Motor neuron (in vitro differentiated cells): ENCODE measurements at regions not wholly inside any gene's neighbourhood (a gene's known extent, or its start where the extent isn't known, plus 50 kb on each side); places are given as distances from the start of the nearest gene placed in this dataset.
"Not testable (repeated sequence)": the region's sequence is repeated elsewhere in the genome, so short reads cannot be mapped to it uniquely, and the experiment has no call there.

Experiments used
- ATAC-seq, 8 experiments: fragments of 200-7000 bp; cut with Tn5 transposase; replicated peaks in 6 of 8; 2 replicates each; pipeline ENCODE4 v1.8.0; 2021; ENCODE audit warnings: mild to moderate bottlenecking in 8 of 8, moderate library complexity in 8 of 8
- H3K27ac ChIP-seq, 2 donors: fragments of 250-450 bp; sonication (Bioruptor Pico); 2 replicates each; pipeline ENCODE4 v1.9.0; 2021; ENCODE audit warnings: antibody characterized with exemption in 2 of 2, mild to moderate bottlenecking in 2 of 2, moderate library complexity in 1 of 2
- H3K4me1 ChIP-seq, 2 donors: fragments of 250-450 bp; sonication (Bioruptor Pico); replicated peaks in 1 of 2; 2 replicates each; pipeline ENCODE4 v1.6.1; 2021; ENCODE audit warnings: antibody characterized with exemption in 2 of 2, mild to moderate bottlenecking in 2 of 2, moderate library complexity in 1 of 2
- H3K4me3 ChIP-seq, 5 donors: fragments of 250-450 bp; sonication (Bioruptor Pico); 2 replicates each; pipeline ENCODE4 v1.9.0; 2021; ENCODE audit warnings: antibody characterized with exemption in 5 of 5, mild to moderate bottlenecking in 5 of 5, moderate library complexity in 4 of 5
- WGBS, 10 experiments: fragments of 450-650 bp; shearing (Covaris generic); methylation state at CpG; one replicate each; pipeline ENCODE4 v1.0.0; 2022; 5-methylcytosine and 5-hydroxymethylcytosine counted together
- in situ Hi-C, 9 experiments: fragments of 400-800 bp; cut with MboI; loops; one replicate each; pipeline ENCODE4 v1.15.0; 2021; ENCODE audit warnings: low sequenced_read_pairs in 9 of 9, low pct_unique_long_range_greater_than_20kb in 2 of 9; ENCODE audit not compliant: unreplicated experiment in 9 of 9

DNA sequence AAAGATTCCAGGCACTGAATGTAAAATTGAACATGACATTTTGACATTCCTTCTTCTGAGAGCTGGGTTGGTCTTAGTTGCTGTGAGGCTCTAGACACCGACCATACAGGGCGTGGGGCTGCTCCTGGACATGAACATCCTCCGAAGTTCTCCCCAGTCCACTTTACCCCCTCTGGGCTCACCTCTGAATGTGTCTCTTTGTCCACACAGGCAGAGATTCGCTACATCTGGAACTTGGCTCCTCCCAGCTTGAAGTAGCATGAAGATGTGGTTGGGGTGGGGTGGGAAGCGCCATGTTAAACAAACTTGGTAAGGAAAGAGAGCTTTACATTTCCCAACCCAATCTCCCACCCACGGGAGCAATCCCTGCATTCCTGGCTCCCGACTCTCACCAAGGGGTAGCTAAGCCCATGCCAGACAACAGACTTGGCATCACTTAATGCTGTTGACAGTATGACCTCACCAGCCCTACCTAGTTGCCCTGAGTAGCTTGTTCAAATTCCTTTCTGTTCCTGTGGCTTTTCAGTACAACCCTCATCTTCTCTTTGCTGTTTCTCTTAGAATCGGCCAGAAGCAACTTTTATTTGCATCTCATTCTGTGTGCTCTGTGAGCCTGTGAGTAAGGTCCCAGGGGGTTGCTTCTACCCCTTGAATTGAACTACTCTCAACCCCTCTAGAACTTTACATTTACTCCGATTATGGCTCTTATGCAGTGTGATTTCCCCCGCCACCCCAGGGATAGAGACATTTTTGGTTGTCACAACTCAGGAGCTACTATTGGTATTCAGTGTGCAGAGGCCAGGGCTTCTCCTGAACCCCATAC, 211.4 kb downstream of the SEC23IP start:
- ATAC-seq = peak in 4 of 8 experiments; percentile 59 to 92 (median 76)
- Histone ChIP-seq H3K27ac (no peak overlapping the region), H3K4me1 (peaks cover 4 to 13% of the 10 kb centered on the region in 2 donors), H3K4me3 (no peak overlapping the region)
- in situ Hi-C loops = loop anchor here in 1 of 9 experiments (25.0 kb wide), 1 partner anchor 167 kb away; no protein-coding TSS in a partner anchor
- 0 to 100% (median 80%) methylated on average over 1 to 7 of the region's 10 CpGs; no CpG with 5 or more reads in 1 of the 10 experiments for WGBS, 10 experiments

DNA sequence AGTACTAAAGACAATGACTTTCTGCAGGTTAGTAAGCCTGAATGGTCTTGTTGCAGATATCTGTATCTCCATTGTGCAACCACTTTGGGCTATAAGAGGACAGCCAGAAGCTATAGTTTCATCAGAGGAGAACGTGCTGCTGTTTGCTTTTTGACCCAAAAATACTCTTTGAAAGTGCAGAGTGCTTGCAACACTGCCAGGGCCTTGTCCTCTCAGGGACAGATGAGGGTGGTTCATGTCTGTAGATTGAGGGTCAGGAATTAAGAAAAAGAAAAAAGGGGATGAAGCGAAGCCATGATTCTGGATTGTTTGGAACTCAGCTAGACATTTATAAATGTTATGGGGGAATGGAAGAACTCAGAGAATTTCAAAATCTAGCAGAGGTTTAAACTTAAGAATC, 212.5 kb downstream of the SEC23IP start:
- in situ Hi-C loops = loop anchor here in 1 of 9 experiments (25.0 kb wide), 1 partner anchor 168 kb away; no protein-coding TSS in a partner anchor
- H3K4me3 ChIP-seq = no peak overlapping the region
- ATAC-seq = no peak
- 33 to 100% (median 64%) methylated on average over 1 to 2 of the region's 2 CpGs; no CpG with 5 or more reads in 2 of the 10 experiments for WGBS, 10 experiments
- no peak overlapping the region for H3K27ac ChIP-seq
- H3K4me1 ChIP-seq = peaks cover 4 to 13% of the 10 kb centered on the region in 2 donors

DNA sequence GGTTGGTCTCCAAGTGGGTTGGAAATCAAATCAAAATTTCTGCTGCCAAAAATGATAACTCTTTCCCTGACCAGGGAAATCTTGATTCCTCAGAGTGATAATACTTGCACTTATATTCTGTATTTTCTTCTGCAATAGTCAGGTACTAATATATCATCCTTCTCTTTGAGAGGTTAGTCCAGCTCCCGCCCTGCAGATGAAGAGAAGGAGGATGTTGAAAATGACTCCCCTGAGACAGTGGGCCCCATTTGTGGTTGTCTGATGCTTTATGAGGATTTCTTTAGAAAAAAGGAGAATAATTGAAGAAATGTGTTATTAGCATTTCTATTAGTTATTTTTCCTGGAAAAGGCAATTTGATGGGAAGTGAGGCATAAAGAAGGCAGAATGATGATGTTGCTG, 213.0 kb downstream of the SEC23IP start:
- ATAC-seq = peak in 3 of 8 experiments; percentile 62 to 87 (median 71)
- Histone ChIP-seq H3K27ac (no peak overlapping the region), H3K4me1 (peaks cover 4 to 13% of the 10 kb centered on the region in 2 donors), H3K4me3 (no peak overlapping the region)
- in situ Hi-C loops = loop anchor here in 1 of 9 experiments (25.0 kb wide), 1 partner anchor 168 kb away; no protein-coding TSS in a partner anchor
- WGBS, 10 experiments = 50 to 80% (median 60%) methylated on average over 1 of the region's 1 CpG; no CpG with 5 or more reads in 4 of the 10 experiments

DNA sequence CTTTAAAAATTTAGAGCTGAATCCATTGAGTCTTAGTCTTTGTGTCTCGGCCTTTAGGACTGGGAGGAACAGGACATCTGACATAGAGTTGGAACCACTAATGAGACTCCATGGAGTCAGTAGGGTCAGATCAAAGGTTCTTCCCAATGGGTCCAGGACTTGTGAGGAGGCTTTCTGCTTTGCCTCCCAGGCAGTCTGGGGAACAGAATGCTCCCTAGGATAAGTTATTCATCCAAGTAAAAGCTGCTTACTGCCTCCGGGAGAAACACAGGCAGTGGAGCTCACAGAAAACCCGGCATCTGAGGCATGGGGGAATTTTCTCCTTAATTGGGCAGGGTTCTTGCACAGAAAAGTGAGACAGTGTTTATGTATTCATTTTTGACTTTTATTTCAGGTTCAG, 216.4 kb downstream of the SEC23IP start:
- H3K4me3 ChIP-seq = no peak overlapping the region
- in situ Hi-C loops = loop anchor here in 1 of 9 experiments (25.0 kb wide), 1 partner anchor 172 kb away; no protein-coding TSS in a partner anchor
- peaks cover 0 to 13% of the 10 kb centered on the region in 2 donors for H3K4me1 ChIP-seq
- ATAC-seq = no peak
- H3K27ac ChIP-seq = no peak overlapping the region
- WGBS, 10 experiments = 22 to 100% (median 84%) methylated on average over 1 to 3 of the region's 3 CpGs

DNA sequence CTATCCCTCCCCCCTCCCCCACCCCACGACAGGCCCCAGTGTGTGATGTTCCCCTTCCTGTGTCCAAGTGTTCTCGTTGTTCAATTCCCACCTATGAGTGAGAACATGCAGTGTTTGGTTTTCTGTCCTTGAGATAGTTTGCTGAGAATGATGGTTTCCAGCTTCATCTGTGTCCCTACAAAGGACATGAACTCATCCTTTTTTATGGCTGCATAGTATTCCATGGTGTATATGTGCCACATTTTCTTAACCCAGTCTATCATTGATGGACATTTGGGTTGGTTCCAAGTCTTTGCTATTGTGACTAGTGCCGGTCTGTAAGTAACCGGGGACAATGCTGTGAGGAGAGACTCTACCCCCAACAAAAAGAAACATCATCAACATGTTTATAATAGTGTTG, 217.2 kb downstream of the SEC23IP start:
- H3K4me3 ChIP-seq, ATAC-seq, H3K27ac ChIP-seq: not testable (repeated sequence)
- in situ Hi-C loops = loop anchor here in 1 of 9 experiments (25.0 kb wide), 1 partner anchor 172 kb away; no protein-coding TSS in a partner anchor
- WGBS, 10 experiments = 92% methylated on average over 2 of the region's 4 CpGs; no CpG with 5 or more reads in 9 of the 10 experiments
- H3K4me1 ChIP-seq = peaks cover 0 to 13% of the 10 kb centered on the region in 2 donors

DNA sequence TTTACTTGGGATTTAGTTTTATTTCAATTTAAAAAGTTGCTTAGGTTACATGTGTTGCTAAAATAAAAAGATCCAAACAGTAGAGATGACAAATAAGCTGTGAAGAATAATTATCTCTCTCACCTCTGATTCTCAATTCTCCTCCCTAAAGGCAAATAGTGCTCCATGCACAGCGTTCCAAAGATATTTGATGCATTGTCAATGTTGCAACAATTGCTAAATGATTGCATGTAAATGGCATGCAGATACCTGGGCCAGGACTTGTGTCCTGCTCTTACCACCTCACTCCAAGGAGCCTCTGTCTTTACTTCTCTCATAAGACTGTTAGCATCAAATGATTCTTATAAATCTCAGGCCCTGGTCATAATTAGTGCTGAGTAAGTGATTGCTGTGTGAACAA, 217.7 kb downstream of the SEC23IP start:
- in situ Hi-C loops = loop anchor here in 1 of 9 experiments (25.0 kb wide), 1 partner anchor 173 kb away; no protein-coding TSS in a partner anchor
- peaks cover 0 to 13% of the 10 kb centered on the region in 2 donors for H3K4me1 ChIP-seq
- no peak overlapping the region for H3K27ac ChIP-seq
- WGBS, 10 experiments = 10 to 90% (median 82%) methylated on average over 1 of the region's 1 CpG; no CpG with 5 or more reads in 4 of the 10 experiments
- ATAC-seq = no peak
- no peak overlapping the region for H3K4me3 ChIP-seq

DNA sequence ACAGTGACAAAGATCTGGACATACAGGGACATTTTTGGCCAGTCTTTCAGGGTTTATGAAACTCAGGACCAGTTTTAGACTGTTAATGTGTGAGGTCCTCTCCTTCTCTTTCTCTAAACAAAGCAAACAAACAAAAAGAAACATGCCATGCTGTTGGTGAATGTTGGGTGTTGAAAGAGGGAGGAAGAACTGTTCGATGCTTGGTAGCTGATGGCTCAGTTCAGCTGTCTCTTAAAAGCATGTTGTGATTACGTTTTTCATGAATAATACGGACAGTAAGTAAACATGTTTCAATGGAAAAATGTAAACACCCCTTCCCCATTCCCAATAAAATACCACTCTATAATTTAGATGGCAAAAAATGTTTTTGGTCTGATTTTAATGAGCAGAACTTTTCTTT, 219.1 kb downstream of the SEC23IP start:
- peak in 2 of 8 experiments; percentile 72 to 81 for ATAC-seq
- WGBS, 10 experiments = 0 to 67% (median 40%) methylated on average over 1 to 3 of the region's 3 CpGs; no CpG with 5 or more reads in 1 of the 10 experiments
- Histone ChIP-seq H3K27ac (no peak overlapping the region), H3K4me1 (no peaks in the 10 kb centered on the region), H3K4me3 (no peak overlapping the region)
- in situ Hi-C loops = loop anchor here in 1 of 9 experiments (25.0 kb wide), 1 partner anchor 174 kb away; no protein-coding TSS in a partner anchor

DNA sequence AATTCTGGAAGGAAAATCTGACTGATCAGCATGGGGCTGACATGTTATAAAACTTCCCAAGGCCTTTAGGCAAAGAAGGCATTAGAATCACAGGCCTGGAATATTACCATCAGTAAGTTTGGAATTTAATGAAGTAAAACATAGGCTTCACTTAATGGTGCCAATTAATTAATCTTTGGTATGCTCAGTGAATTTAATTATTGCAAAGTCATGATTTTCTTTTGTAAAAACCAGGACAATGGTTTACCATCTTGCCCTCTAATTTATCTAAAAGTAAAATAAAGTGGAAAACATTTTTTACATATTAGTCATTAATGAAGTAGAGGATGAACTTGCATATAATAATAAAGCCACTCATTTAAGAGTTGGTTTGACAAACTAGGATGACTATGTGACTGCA, 220.3 kb downstream of the SEC23IP start:
- in situ Hi-C loops = loop anchor here in 1 of 9 experiments (25.0 kb wide), 1 partner anchor 176 kb away; no protein-coding TSS in a partner anchor
- no peak for ATAC-seq
- H3K27ac ChIP-seq = no peak overlapping the region
- no peaks in the 10 kb centered on the region for H3K4me1 ChIP-seq
- no peak overlapping the region for H3K4me3 ChIP-seq

DNA sequence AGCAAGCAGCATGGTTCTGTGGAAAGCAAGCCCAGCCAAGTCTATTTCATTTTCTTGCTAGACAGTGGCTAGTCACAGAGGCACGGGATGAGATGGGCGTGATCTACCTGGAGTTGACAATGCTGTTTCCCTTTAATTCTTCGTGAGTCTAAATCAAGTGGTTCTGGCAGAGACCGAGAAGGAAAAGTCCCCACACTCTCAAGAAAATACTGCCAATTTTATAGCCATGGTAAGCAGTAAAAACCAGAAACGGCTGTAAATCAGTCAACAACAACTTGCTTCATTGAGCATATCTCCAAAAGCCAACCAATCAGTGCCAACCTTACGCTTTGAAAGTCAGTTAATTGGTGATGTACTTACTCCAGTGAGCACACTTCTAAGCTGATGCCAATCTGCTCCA, 223.4 kb downstream of the SEC23IP start:
- in situ Hi-C loops = loop anchor here in 1 of 9 experiments (25.0 kb wide), 1 partner anchor 179 kb away; no protein-coding TSS in a partner anchor
- WGBS, 10 experiments = 6 to 92% (median 68%) methylated on average over 2 to 6 of the region's 6 CpGs; no CpG with 5 or more reads in 1 of the 10 experiments
- Histone ChIP-seq H3K4me3 (no peak overlapping the region), H3K4me1 (no peaks in the 10 kb centered on the region), H3K27ac (no peak overlapping the region)
- no peak for ATAC-seq

DNA sequence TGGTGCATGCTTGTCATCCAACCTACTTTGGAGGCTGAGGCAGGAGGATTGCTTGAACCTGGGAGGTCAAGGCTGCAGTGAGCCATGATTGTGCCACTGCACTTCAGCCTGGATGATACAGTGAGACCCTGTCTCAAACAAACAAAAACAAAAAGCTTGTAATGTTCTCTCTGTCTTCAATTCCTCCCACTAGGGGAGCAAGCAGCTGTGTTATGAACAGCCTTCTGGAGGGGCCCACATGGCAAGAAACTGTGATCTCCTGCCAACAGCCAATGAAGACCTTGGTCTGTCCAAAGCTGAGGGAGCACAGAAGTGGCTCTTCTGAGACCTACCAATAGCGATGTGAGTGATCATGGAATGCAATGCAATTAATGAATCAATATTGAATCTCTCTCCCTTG, 229.2 kb downstream of the SEC23IP start:
- no peak overlapping the region for H3K27ac ChIP-seq
- ATAC-seq = no peak
- in situ Hi-C loops = loop anchor here in 1 of 9 experiments (25.0 kb wide), 1 partner anchor 184 kb away; no protein-coding TSS in a partner anchor
- H3K4me1 ChIP-seq = no peaks in the 10 kb centered on the region
- no peak overlapping the region for H3K4me3 ChIP-seq
- whole genome bisulfite sequencing, 10 experiments = 18 to 100% (median 100%) methylated on average over 1 of the region's 1 CpG; no CpG with 5 or more reads in 5 of the 10 experiments

DNA sequence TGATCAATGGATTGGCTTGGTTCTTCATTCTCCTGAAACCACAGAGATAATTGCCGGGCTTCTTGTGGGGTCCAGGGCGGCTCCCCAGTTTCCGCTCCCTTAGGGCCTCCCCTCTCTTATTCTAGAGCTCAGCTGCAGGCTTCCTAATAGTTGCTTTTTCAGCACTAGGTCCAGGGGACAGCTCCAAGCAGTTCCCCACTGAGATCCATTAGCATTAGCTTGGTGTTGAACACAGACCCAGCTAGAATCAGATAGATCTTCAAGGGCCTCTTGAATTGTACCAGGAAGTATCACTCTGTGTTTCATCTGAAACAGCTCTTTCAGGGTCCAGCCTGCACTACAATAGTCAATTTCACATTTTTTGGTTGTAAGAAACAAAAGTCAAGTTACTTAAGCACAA, 238.7 kb downstream of the SEC23IP start:
- H3K27ac ChIP-seq = no peak overlapping the region
- peaks cover 7 to 8% of the 10 kb centered on the region in 2 donors for H3K4me1 ChIP-seq
- no peak overlapping the region for H3K4me3 ChIP-seq
- WGBS, 10 experiments = 0 to 51% (median 20%) methylated on average over 1 to 3 of the region's 3 CpGs; no CpG with 5 or more reads in 3 of the 10 experiments
- peak in 4 of 8 experiments; percentile 47 to 89 (median 82) for ATAC-seq
- in situ Hi-C loops = no loop called here

DNA sequence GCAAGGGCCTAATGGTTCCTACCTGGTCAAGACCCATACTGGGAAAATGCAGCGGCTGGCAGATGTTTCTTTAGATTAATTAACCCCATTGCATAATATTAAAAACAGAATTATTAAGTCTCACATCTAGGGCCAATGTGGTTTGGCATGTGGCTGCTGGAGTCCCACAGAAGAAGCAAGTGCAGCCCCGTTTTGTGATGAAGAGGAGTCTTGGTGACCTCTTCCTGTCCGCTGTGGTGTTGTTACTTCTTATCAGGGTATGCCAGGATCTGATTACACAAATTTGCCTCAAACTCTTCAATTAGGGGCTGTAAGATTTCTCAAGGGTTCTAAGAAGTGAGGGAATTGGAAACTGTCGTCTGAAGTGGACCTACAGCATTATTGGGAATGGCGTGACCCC, 240.3 kb downstream of the SEC23IP start:
- H3K4me1 ChIP-seq = peaks cover 4% of the 10 kb centered on the region in 2 donors
- 11 to 100% (median 75%) methylated on average over 1 to 5 of the region's 5 CpGs; no CpG with 5 or more reads in 1 of the 10 experiments for WGBS, 10 experiments
- no peak overlapping the region for H3K27ac ChIP-seq
- in situ Hi-C loops = no loop called here
- no peak overlapping the region for H3K4me3 ChIP-seq
- ATAC-seq = no peak

DNA sequence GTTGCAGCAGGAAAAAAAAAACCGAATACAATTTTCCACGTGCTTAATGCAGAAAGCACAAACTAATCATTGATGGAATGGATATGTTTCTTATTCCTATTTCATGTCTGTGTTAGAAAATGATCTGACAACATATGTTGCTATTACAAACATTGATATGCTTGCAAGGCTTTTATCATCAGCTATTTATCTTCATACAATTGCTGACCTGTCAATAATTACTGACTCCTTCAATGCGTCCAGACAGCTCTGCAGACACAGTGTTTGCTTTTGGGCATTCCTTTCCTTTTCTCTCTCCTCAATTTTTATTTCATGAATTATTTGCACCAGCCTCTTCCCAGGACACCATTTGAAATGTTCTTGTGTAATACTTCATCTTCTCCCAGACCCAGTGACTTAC, 246.2 kb downstream of the SEC23IP start:
- H3K4me1 ChIP-seq = peaks cover 6 to 15% of the 10 kb centered on the region in 2 donors
- ATAC-seq = peak in 1 of 8 experiments; percentile 33
- no peak overlapping the region for H3K4me3 ChIP-seq
- WGBS, 10 experiments = 17 to 89% (median 80%) methylated on average over 1 to 3 of the region's 3 CpGs; no CpG with 5 or more reads in 1 of the 10 experiments
- in situ Hi-C loops = no loop called here
- H3K27ac ChIP-seq = no peak overlapping the region
